Neural progenitor cell (in vitro differentiated cells): ENCODE measurements at regions not wholly inside any gene's neighbourhood (a gene's known extent, or its start where the extent isn't known, plus 50 kb on each side); places are given as distances from the start of the nearest gene placed in this dataset.
"Not testable (repeated sequence)": the region's sequence is repeated elsewhere in the genome, so short reads cannot be mapped to it uniquely, and the experiment has no call there.

Experiments used
- CTCF ChIP-seq: fragments of 200-600 bp; sonication (generic); IDR thresholded peaks from 2 replicates; pipeline ENCODE4 v1.5.1; 2017; ENCODE audit warnings: antibody characterized with exemption, mild to moderate bottlenecking
- EZH2 ChIP-seq: fragments of 200-600 bp; sonication (generic); IDR thresholded peaks from 2 replicates; pipeline ENCODE4 v1.6.1; 2017; ENCODE audit warnings: antibody characterized with exemption, mild to moderate bottlenecking, moderate library complexity
- EZH2phosphoT487 ChIP-seq: fragments of 200-600 bp; sonication (generic); IDR thresholded peaks from 2 replicates; pipeline ENCODE4 v1.6.1; 2017; ENCODE audit warnings: antibody characterized with exemption

- not testable (repeated sequence) for TF ChIP-seq CTCF, EZH2, EZH2phosphoT487
Measured at GRCh38 chr11:92074498-92074897, 150.1 kb upstream of the FAT3 start.
